ENCODE measurements at regions not wholly inside any gene's neighbourhood (a gene's known extent, or its start where the extent isn't known, plus 50 kb on each side); places are given as distances from the start of the nearest gene placed in this dataset.

- TF ChIP-seq, protein P1, sequence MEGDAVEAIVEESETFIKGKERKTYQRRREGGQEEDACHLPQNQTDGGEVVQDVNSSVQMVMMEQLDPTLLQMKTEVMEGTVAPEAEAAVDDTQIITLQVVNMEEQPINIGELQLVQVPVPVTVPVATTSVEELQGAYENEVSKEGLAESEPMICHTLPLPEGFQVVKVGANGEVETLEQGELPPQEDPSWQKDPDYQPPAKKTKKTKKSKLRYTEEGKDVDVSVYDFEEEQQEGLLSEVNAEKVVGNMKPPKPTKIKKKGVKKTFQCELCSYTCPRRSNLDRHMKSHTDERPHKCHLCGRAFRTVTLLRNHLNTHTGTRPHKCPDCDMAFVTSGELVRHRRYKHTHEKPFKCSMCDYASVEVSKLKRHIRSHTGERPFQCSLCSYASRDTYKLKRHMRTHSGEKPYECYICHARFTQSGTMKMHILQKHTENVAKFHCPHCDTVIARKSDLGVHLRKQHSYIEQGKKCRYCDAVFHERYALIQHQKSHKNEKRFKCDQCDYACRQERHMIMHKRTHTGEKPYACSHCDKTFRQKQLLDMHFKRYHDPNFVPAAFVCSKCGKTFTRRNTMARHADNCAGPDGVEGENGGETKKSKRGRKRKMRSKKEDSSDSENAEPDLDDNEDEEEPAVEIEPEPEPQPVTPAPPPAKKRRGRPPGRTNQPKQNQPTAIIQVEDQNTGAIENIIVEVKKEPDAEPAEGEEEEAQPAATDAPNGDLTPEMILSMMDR (IDR thresholded peaks at IDR 0.05): no peak
- TF ChIP-seq EP300 (IDR thresholded peaks at IDR 0.05) (no peak), POLR2A (IDR thresholded peaks at IDR 0.05) (no peak), POLR2AphosphoS5 (IDR thresholded peaks at IDR 0.05) (no peak)
Measured at GRCh38 chr9:12988258-12988657, 213.4 kb downstream of the LURAP1L start.

Measured in upper lobe of left lung (tissue), 4 donors.